GM12878 (cell line): ENCODE measurements at regions not wholly inside any gene's neighbourhood (a gene's known extent, or its start where the extent isn't known, plus 50 kb on each side); places are given as distances from the start of the nearest gene placed in this dataset.

Experiments
- CBFB ChIP-seq: IDR thresholded peaks from 2 replicates; pipeline ENCODE4 v1.6.1; 2016; ENCODE audit warnings: antibody characterized with exemption, low read depth
- CBX3 ChIP-seq: fragments of 200-600 bp; sonication (generic); IDR thresholded peaks from 2 replicates; pipeline ENCODE4 v1.6.1; 2016; ENCODE audit warnings: low read depth, borderline replicate concordance
- CBX5 ChIP-seq: sonication (generic); IDR thresholded peaks from 2 replicates; pipeline ENCODE4 v1.6.1; 2016; ENCODE audit warnings: low read depth, moderate library complexity, mild to moderate bottlenecking, inconsistent platforms
- CHD2 ChIP-seq: IDR thresholded peaks from 2 replicates; pipeline ENCODE4 v1.6.1; 2011; ENCODE audit warnings: low read depth, low read length, improper control_type of control experiment, borderline replicate concordance
- FOS ChIP-seq: IDR thresholded peaks from 3 replicates; pipeline ENCODE4 v1.6.1; 2011; ENCODE audit warnings: borderline replicate concordance; ENCODE audit not compliant: insufficient read length; ENCODE audit errors: extremely low read depth
- FOXK2 ChIP-seq: fragments of 450-650 bp; IDR thresholded peaks from 2 replicates; pipeline ENCODE4 v1.6.1; 2017; ENCODE audit warnings: mild to moderate bottlenecking, moderate library complexity
- FOXM1 ChIP-seq: IDR thresholded peaks from 2 replicates; pipeline ENCODE4 v1.6.1; 2012; ENCODE audit warnings: low read depth, mild to moderate bottlenecking, inconsistent platforms, low read length, moderate library complexity
- HDAC2 ChIP-seq: fragments of 200-600 bp; sonication (generic); IDR thresholded peaks from 2 replicates; pipeline ENCODE4 v1.6.1; 2017
- HDGF ChIP-seq: fragments of 450-650 bp; IDR thresholded peaks from 2 replicates; pipeline ENCODE4 v1.6.1; 2016; ENCODE audit warnings: antibody characterized with exemption
- JUNB ChIP-seq: IDR thresholded peaks from 2 replicates; pipeline ENCODE4 v1.6.1; 2016; ENCODE audit warnings: antibody characterized with exemption, mild to moderate bottlenecking
- PAX5 ChIP-seq: IDR thresholded peaks from 2 replicates; pipeline ENCODE4 v1.6.1; 2011; ENCODE audit warnings: low read depth, low read length, borderline replicate concordance
- PML ChIP-seq: IDR thresholded peaks from 2 replicates; pipeline ENCODE4 v1.6.1; 2012; ENCODE audit warnings: low read length, inconsistent platforms
- POLR2AphosphoS2 ChIP-seq: IDR thresholded peaks from 2 replicates; pipeline ENCODE4 v1.6.1; 2011; ENCODE audit warnings: low read depth, mild to moderate bottlenecking, low read length, improper control_type of control experiment, moderate library complexity
- RAD51 ChIP-seq: fragments of 450-650 bp; IDR thresholded peaks from 2 replicates; pipeline ENCODE4 v1.6.1; 2016; ENCODE audit warnings: moderate library complexity, mild to moderate bottlenecking, inconsistent platforms
- RFX5 ChIP-seq: IDR thresholded peaks from 2 replicates; pipeline ENCODE4 v1.6.1; 2011; ENCODE audit warnings: low read depth, low read length, improper control_type of control experiment
- SMAD5 ChIP-seq: IDR thresholded peaks from 2 replicates; pipeline ENCODE4 v1.6.1; 2016; ENCODE audit warnings: antibody characterized with exemption, low read depth
- SMC3 ChIP-seq: IDR thresholded peaks from 2 replicates; pipeline ENCODE4 v1.6.1; 2011; ENCODE audit warnings: low read length, improper control_type of control experiment, borderline replicate concordance
- SPI1 ChIP-seq: IDR thresholded peaks from 2 replicates; pipeline ENCODE4 v1.6.1; 2011; ENCODE audit warnings: low read depth, mild to moderate bottlenecking, low read length, moderate library complexity, borderline replicate concordance; ENCODE audit not compliant: insufficient read depth
- STAT3 ChIP-seq: IDR thresholded peaks from 2 replicates; pipeline ENCODE4 v1.6.1; 2011; ENCODE audit warnings: low read depth, low read length, improper control_type of control experiment
- WRNIP1 ChIP-seq: IDR thresholded peaks from 2 replicates; pipeline ENCODE4 v1.6.1; 2011; ENCODE audit warnings: low read depth, low read length, improper control_type of control experiment, borderline replicate concordance
- ZNF274 ChIP-seq: IDR thresholded peaks from one replicate; pipeline ENCODE4 v1.8.0; 2011; ENCODE audit not compliant: insufficient read length, insufficient read depth
- TF ChIP-seq, protein P1 (sequence below): IDR thresholded peaks from 2 replicates; pipeline ENCODE4 v1.6.1; 2011; ENCODE audit warnings: borderline replicate concordance, low read depth, mild to moderate bottlenecking, moderate library complexity, mixed read lengths, low read length; ENCODE audit not compliant: insufficient read depth; ENCODE audit errors: extremely low read length
- TF ChIP-seq, protein P2 (sequence below): IDR thresholded peaks from 2 replicates; pipeline ENCODE4 v1.6.1; 2011; ENCODE audit warnings: low read depth, low read length, improper control_type of control experiment, borderline replicate concordance
- TF ChIP-seq, protein P3 (sequence below): fragments of 450-650 bp; conservative IDR thresholded peaks from 2 replicates; pipeline ENCODE4 v1.6.1; 2017; ENCODE audit warnings: mild to moderate bottlenecking, moderate library complexity
- TF ChIP-seq, protein P4 (sequence below): fragments of 450-650 bp; IDR thresholded peaks from 2 replicates; pipeline ENCODE4 v1.6.1; 2016; ENCODE audit warnings: mild to moderate bottlenecking
- TF ChIP-seq, protein P5 (sequence below): fragments of 450-650 bp; IDR thresholded peaks from 2 replicates; pipeline ENCODE4 v1.6.1; 2017; ENCODE audit warnings: antibody characterized with exemption, mild to moderate bottlenecking, moderate library complexity

DNA sequence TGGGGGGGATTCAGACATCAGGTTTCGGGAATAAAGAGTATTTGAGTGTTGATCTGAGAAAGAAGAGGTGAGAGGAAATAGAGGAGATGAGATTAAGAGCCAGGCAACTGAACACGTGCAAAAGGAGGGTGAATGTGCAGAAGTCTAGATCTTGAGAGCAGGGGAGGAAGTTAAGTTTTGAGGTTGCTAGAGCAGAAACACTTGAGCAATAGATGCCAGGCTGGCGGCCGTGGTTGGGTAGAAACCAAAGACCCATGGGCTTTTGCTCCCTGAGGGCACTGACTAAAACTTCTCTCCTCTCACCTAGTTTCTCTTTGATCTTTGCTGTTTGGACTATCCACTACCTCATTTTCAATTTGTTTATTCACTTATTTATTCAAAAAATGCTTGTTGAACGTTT, 116.0 kb downstream of the CDC42EP3 start (continued):
- TF ChIP-seq, protein P1, sequence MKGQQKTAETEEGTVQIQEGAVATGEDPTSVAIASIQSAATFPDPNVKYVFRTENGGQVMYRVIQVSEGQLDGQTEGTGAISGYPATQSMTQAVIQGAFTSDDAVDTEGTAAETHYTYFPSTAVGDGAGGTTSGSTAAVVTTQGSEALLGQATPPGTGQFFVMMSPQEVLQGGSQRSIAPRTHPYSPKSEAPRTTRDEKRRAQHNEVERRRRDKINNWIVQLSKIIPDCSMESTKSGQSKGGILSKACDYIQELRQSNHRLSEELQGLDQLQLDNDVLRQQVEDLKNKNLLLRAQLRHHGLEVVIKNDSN, result no peak
- no peak for TF ChIP-seq HDAC2
- TF ChIP-seq HDGF, result no peak
- TF ChIP-seq, protein P2, sequence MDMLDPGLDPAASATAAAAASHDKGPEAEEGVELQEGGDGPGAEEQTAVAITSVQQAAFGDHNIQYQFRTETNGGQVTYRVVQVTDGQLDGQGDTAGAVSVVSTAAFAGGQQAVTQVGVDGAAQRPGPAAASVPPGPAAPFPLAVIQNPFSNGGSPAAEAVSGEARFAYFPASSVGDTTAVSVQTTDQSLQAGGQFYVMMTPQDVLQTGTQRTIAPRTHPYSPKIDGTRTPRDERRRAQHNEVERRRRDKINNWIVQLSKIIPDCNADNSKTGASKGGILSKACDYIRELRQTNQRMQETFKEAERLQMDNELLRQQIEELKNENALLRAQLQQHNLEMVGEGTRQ, result no peak
- TF ChIP-seq POLR2AphosphoS2, result no peak
- no peak for TF ChIP-seq JUNB
- TF ChIP-seq PAX5, result peak; percentile 18; the same call in 1 of the 2 replicates
- TF ChIP-seq WRNIP1, result no peak
- no peak for TF ChIP-seq CBX3
- TF ChIP-seq FOXK2, result no peak
- TF ChIP-seq PML, result no peak
- TF ChIP-seq, protein P3, sequence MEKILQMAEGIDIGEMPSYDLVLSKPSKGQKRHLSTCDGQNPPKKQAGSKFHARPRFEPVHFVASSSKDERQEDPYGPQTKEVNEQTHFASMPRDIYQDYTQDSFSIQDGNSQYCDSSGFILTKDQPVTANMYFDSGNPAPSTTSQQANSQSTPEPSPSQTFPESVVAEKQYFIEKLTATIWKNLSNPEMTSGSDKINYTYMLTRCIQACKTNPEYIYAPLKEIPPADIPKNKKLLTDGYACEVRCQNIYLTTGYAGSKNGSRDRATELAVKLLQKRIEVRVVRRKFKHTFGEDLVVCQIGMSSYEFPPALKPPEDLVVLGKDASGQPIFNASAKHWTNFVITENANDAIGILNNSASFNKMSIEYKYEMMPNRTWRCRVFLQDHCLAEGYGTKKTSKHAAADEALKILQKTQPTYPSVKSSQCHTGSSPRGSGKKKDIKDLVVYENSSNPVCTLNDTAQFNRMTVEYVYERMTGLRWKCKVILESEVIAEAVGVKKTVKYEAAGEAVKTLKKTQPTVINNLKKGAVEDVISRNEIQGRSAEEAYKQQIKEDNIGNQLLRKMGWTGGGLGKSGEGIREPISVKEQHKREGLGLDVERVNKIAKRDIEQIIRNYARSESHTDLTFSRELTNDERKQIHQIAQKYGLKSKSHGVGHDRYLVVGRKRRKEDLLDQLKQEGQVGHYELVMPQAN, result no peak
- TF ChIP-seq ZNF274, result no peak
- no peak for TF ChIP-seq FOXM1
- TF ChIP-seq CHD2, result no peak
- TF ChIP-seq CBX5, result no peak
- TF ChIP-seq STAT3, result no peak
- TF ChIP-seq SMAD5, result no peak
- TF ChIP-seq FOS, result no peak
- TF ChIP-seq RAD51, result no peak
- TF ChIP-seq SMC3, result no peak
- no peak for TF ChIP-seq CBFB
- TF ChIP-seq, protein P4, sequence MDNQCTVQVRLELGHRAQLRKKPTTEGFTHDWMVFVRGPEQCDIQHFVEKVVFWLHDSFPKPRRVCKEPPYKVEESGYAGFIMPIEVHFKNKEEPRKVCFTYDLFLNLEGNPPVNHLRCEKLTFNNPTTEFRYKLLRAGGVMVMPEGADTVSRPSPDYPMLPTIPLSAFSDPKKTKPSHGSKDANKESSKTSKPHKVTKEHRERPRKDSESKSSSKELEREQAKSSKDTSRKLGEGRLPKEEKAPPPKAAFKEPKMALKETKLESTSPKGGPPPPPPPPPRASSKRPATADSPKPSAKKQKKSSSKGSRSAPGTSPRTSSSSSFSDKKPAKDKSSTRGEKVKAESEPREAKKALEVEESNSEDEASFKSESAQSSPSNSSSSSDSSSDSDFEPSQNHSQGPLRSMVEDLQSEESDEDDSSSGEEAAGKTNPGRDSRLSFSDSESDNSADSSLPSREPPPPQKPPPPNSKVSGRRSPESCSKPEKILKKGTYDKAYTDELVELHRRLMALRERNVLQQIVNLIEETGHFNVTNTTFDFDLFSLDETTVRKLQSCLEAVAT, result no peak
- peak; percentile 51; the same call in 1 of the 2 replicates for TF ChIP-seq SPI1
- TF ChIP-seq RFX5, result no peak
- TF ChIP-seq, protein P5, sequence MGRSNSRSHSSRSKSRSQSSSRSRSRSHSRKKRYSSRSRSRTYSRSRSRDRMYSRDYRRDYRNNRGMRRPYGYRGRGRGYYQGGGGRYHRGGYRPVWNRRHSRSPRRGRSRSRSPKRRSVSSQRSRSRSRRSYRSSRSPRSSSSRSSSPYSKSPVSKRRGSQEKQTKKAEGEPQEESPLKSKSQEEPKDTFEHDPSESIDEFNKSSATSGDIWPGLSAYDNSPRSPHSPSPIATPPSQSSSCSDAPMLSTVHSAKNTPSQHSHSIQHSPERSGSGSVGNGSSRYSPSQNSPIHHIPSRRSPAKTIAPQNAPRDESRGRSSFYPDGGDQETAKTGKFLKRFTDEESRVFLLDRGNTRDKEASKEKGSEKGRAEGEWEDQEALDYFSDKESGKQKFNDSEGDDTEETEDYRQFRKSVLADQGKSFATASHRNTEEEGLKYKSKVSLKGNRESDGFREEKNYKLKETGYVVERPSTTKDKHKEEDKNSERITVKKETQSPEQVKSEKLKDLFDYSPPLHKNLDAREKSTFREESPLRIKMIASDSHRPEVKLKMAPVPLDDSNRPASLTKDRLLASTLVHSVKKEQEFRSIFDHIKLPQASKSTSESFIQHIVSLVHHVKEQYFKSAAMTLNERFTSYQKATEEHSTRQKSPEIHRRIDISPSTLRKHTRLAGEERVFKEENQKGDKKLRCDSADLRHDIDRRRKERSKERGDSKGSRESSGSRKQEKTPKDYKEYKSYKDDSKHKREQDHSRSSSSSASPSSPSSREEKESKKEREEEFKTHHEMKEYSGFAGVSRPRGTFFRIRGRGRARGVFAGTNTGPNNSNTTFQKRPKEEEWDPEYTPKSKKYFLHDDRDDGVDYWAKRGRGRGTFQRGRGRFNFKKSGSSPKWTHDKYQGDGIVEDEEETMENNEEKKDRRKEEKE, result no peak
